IMR-90 (cell line): ENCODE measurements at regions not wholly inside any gene's neighbourhood (a gene's known extent, or its start where the extent isn't known, plus 50 kb on each side); places are given as distances from the start of the nearest gene placed in this dataset.

ENCODE experiments used
- ATAC-seq: fragments of 200-7000 bp; cut with Tn5 transposase; 2 replicates; pipeline ENCODE4 v1.9.1; 2020; ENCODE audit warnings: low read depth, mild to moderate bottlenecking, moderate library complexity
- BruUV-seq: library from RNA; stranded (reverse); fragments of 400-500 nt; replicated peaks from 2 replicates; lab custom pipeline; 2021; lab: Mats Ljungman, UMichigan
- CTCF ChIA-PET: fragments of 300-600 bp; formaldehyde crosslinking; extraction: SDS; loops from one replicate; lab custom pipeline; 2021; ENCODE audit warnings: antibody characterized with exemption; lab: Yijun Ruan, JAX
- POLR2A ChIA-PET: fragments of 300-600 bp; sonication (Branson Sonifier 250); formaldehyde crosslinking; loops from one replicate; lab custom pipeline; 2022; ENCODE audit warnings: antibody characterized with exemption; ENCODE audit not compliant: unreplicated experiment; lab: Charles Lee
- DNase-seq: peaks from one replicate; pipeline ENCODE4 v3.0.0; 2013
- H2AFZ ChIP-seq: replicated peaks from 2 replicates; pipeline ENCODE3; 2013; ENCODE audit warnings: low read length, mild to moderate bottlenecking; ENCODE audit not compliant: poor library complexity
- H2AK5ac ChIP-seq: 2 replicates; pipeline ENCODE4 v1.6.1; 2013; ENCODE audit warnings: low read depth, low read length, inconsistent platforms
- H2AK9ac ChIP-seq: replicated peaks from 2 replicates; pipeline ENCODE3; 2013; ENCODE audit warnings: mild to moderate bottlenecking, low read depth, low read length, moderate library complexity; ENCODE audit not compliant: poor library complexity
- H2BK120ac ChIP-seq: 2 replicates; pipeline ENCODE4 v1.6.1; 2013; ENCODE audit warnings: low read depth, low read length, inconsistent platforms
- H2BK15ac ChIP-seq: 3 replicates; pipeline ENCODE4 v1.6.1; 2013; ENCODE audit warnings: low read depth, low read length, inconsistent platforms
- H2BK20ac ChIP-seq: 2 replicates; pipeline ENCODE4 v1.6.1; 2013; ENCODE audit warnings: low read depth, mild to moderate bottlenecking, inconsistent platforms, low read length, moderate library complexity
- H2BK5ac ChIP-seq: 2 replicates; pipeline ENCODE4 v1.6.1; 2013; ENCODE audit warnings: mild to moderate bottlenecking, low read depth, low read length, inconsistent platforms; ENCODE audit not compliant: poor library complexity, severe bottlenecking
- H3K14ac ChIP-seq: replicated peaks from 2 replicates; pipeline ENCODE4 v1.6.1; 2013; ENCODE audit warnings: low read depth, low read length, inconsistent platforms
- H3K18ac ChIP-seq: 2 replicates; pipeline ENCODE4 v1.6.1; 2013; ENCODE audit warnings: low read depth, low read length, control low read depth
- H3K23ac ChIP-seq: 2 replicates; pipeline ENCODE4 v1.6.1; 2013; ENCODE audit warnings: low read depth, low read length, inconsistent platforms
- H3K27ac ChIP-seq: 2 replicates; pipeline ENCODE4 v1.5.1; 2013; ENCODE audit warnings: mild to moderate bottlenecking, control low read depth, low read length; ENCODE audit not compliant: insufficient read depth
- H3K27me3 ChIP-seq: 2 replicates; pipeline ENCODE4 v1.6.1; 2013; ENCODE audit warnings: low read length; ENCODE audit not compliant: control insufficient read depth, insufficient read depth
- H3K36me3 ChIP-seq: 2 replicates; pipeline ENCODE4 v1.6.1; 2013; ENCODE audit warnings: low read length, mixed read lengths; ENCODE audit not compliant: control insufficient read depth, insufficient read depth
- H3K4ac ChIP-seq: 2 replicates; pipeline ENCODE4 v1.6.1; 2013; ENCODE audit warnings: low read depth, low read length, inconsistent platforms
- H3K4me1 ChIP-seq: 2 replicates; pipeline ENCODE4 v1.6.1; 2013; ENCODE audit warnings: low read length, mixed read lengths; ENCODE audit not compliant: control insufficient read depth, insufficient read depth
- H3K4me2 ChIP-seq: 2 replicates; pipeline ENCODE4 v1.6.1; 2013; ENCODE audit warnings: low read depth, mild to moderate bottlenecking, control low read depth, low read length, moderate library complexity
- H3K4me3 ChIP-seq: 2 replicates; pipeline ENCODE4 v1.5.1; 2013; ENCODE audit warnings: low read depth, mild to moderate bottlenecking, control low read depth, low read length, moderate library complexity; ENCODE audit not compliant: insufficient read depth
- H3K56ac ChIP-seq: 2 replicates; pipeline ENCODE4 v1.6.1; 2013; ENCODE audit warnings: low read length, inconsistent platforms; ENCODE audit not compliant: insufficient read depth; ENCODE audit errors: extremely low read depth
- H3K79me1 ChIP-seq, 2 experiments: 2 replicates each; pipeline ENCODE4 v1.6.1; 2013; ENCODE audit warnings: low read length in 2 of 2, inconsistent platforms in 1 of 2, low read depth in 1 of 2
- H3K9ac ChIP-seq: 2 replicates; pipeline ENCODE4 v1.6.1; 2013; ENCODE audit warnings: low read depth, low read length, control low read depth
- H3K9me1 ChIP-seq: 2 replicates; pipeline ENCODE4 v1.6.1; 2013; ENCODE audit warnings: low read length, inconsistent platforms; ENCODE audit not compliant: insufficient read depth
- H3K9me3 ChIP-seq: 2 replicates; pipeline ENCODE4 v1.6.1; 2013; ENCODE audit warnings: low read length; ENCODE audit not compliant: control insufficient read depth, insufficient read depth
- H4K20me1 ChIP-seq: 2 replicates; pipeline ENCODE4 v1.6.1; 2013; ENCODE audit warnings: low read length, inconsistent platforms; ENCODE audit not compliant: insufficient read depth
- H4K5ac ChIP-seq: 2 replicates; pipeline ENCODE4 v1.6.1; 2013; ENCODE audit warnings: mild to moderate bottlenecking, low read depth, low read length, control low read depth
- H4K8ac ChIP-seq, 2 experiments: 2 replicates each; pipeline ENCODE4 v1.6.1; 2013; ENCODE audit warnings: low read depth in 2 of 2, low read length in 2 of 2, control low read depth in 1 of 2, inconsistent platforms in 1 of 2
- H4K91ac ChIP-seq: 2 replicates; pipeline ENCODE4 v1.6.1; 2013; ENCODE audit warnings: low read depth, low read length, inconsistent platforms; ENCODE audit not compliant: insufficient read depth
- BHLHE40 ChIP-seq: fragments of 150-350 bp; IDR thresholded peaks from 2 replicates; pipeline ENCODE4 v1.6.1; 2016; ENCODE audit warnings: mild to moderate bottlenecking, low read depth, low read length
- CEBPB ChIP-seq: IDR thresholded peaks from 2 replicates; pipeline ENCODE4 v1.6.1; 2012; ENCODE audit warnings: low read depth, low read length, improper control_type of control experiment
- FOS ChIP-seq: fragments of 150-350 bp; IDR thresholded peaks from 2 replicates; pipeline ENCODE4 v1.6.1; 2016; ENCODE audit warnings: low read depth, low read length
- MAFK ChIP-seq: IDR thresholded peaks from 2 replicates; pipeline ENCODE4 v1.6.1; 2012; ENCODE audit warnings: low read depth, low read length, improper control_type of control experiment
- NFE2L2 ChIP-seq: fragments of 150-350 bp; IDR thresholded peaks from 2 replicates; pipeline ENCODE4 v1.6.1; 2016; ENCODE audit warnings: low read depth, mild to moderate bottlenecking, low read length
- POLR2A ChIP-seq: IDR thresholded peaks from 2 replicates; pipeline ENCODE4 v1.6.1; 2012; ENCODE audit warnings: mild to moderate bottlenecking, low read depth, low read length
- RFX5 ChIP-seq: IDR thresholded peaks from 2 replicates; pipeline ENCODE4 v1.8.0; 2012; ENCODE audit warnings: low read depth, mild to moderate bottlenecking, low read length, moderate library complexity
- SMC3 ChIP-seq: fragments of 150-350 bp; IDR thresholded peaks from 2 replicates; pipeline ENCODE4 v1.6.1; 2016; ENCODE audit warnings: low read depth, mild to moderate bottlenecking, antibody characterized with exemption, low read length, moderate library complexity
- WGBS, 2 experiments: methylation state at CpG; one replicate each; pipeline versions ENCODE4 v1.1.5 to v1.1.7; 2013; ENCODE audit warnings: missing lambda C conversion rate in 2 of 2; ENCODE audit not compliant: insufficient read length in 1 of 2; ENCODE audit errors: extremely low coverage in 2 of 2; 5-methylcytosine and 5-hydroxymethylcytosine counted together
- dilution Hi-C: fragments of 300-500 bp; cut with HindIII; formaldehyde crosslinking; loops from one replicate; pipeline ENCODE4 v1.14.3; 2018; ENCODE audit warnings: low sequenced_read_pairs; ENCODE audit not compliant: unreplicated experiment
- in situ Hi-C: fragments of 300-500 bp; cut with MboI; formaldehyde crosslinking; loops from 3 replicates; pipeline ENCODE4 v1.14.3; 2019; ENCODE audit warnings: low sequenced_read_pairs, inconsistent platforms, mixed read lengths
- intact Hi-C: fragments of 100-400 bp; cut with micrococcal nuclease; formaldehyde crosslinking; loops from 2 replicates; pipeline ENCODE4 v1.10.0; 2022
- TF ChIP-seq, protein P1 (sequence below): fragments of 150-350 bp; IDR thresholded peaks from 2 replicates; pipeline ENCODE4 v1.6.1; 2016; ENCODE audit warnings: low read depth, mild to moderate bottlenecking, low read length, moderate library complexity, borderline replicate concordance

DNA sequence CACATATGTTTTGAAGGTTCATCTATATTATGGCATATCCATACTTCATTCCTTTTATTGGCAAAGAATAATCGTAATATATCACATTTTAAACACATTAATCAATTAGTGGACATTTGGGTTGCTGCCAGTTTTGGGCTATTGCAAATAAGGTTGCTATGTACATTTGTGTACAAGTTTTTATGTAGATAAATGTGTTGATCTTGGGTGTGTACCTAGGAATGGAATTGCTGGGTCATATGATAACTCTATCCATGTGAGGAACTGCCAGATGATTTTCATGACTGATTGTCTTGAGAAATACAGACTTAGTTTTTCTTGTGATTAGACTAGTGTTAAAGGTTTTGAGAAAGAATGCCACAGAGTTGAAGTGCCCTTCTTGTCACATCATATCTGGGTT is 99.2 kb upstream of the RAB40AL start:
- in situ Hi-C loops = no loop called here
- intact Hi-C loops = no loop called here
- ATAC-seq = no peak

More for the DNA sequence above, 99.2 kb upstream of the RAB40AL start:
- no peak overlapping the region for H2AK5ac ChIP-seq
- H3K14ac ChIP-seq = no peak overlapping the region
- no peak overlapping the region for H3K18ac ChIP-seq
- H2BK20ac ChIP-seq = no peak overlapping the region
- no peak overlapping the region for H4K8ac ChIP-seq
- no peak overlapping the region for H3K4ac ChIP-seq
- dilution Hi-C loops = no loop called here
- no peaks in the 10 kb centered on the region for H3K9me1 ChIP-seq
- H2AK9ac ChIP-seq = no peak overlapping the region
- no peaks in the 10 kb centered on the region for H3K4me1 ChIP-seq
- H2BK5ac ChIP-seq = no peak overlapping the region
- POLR2A ChIA-PET = interaction anchor here (0.6 kb wide), 1 partner anchor 931 kb away, joined by 3 read pairs; no protein-coding TSS in a partner anchor
- no peak overlapping the region for H2BK15ac ChIP-seq
- H2AFZ ChIP-seq = no peak overlapping the region
- BruUV-seq = no TSS peak
- H4K5ac ChIP-seq = no peak overlapping the region
- H3K36me3 ChIP-seq = no peaks in the 10 kb centered on the region
- no peak for TF ChIP-seq NFE2L2
- TF ChIP-seq RFX5 = no peak
- no peak for TF ChIP-seq MAFK
- TF ChIP-seq, protein P1, sequence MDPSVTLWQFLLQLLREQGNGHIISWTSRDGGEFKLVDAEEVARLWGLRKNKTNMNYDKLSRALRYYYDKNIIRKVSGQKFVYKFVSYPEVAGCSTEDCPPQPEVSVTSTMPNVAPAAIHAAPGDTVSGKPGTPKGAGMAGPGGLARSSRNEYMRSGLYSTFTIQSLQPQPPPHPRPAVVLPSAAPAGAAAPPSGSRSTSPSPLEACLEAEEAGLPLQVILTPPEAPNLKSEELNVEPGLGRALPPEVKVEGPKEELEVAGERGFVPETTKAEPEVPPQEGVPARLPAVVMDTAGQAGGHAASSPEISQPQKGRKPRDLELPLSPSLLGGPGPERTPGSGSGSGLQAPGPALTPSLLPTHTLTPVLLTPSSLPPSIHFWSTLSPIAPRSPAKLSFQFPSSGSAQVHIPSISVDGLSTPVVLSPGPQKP = no peak
- no peak for TF ChIP-seq SMC3
- TF ChIP-seq FOS = no peak
- TF ChIP-seq POLR2A = no peak
- no peak for TF ChIP-seq CEBPB
- TF ChIP-seq BHLHE40 = no peak
- no peak overlapping the region for H4K91ac ChIP-seq
- no peak overlapping the region for H2BK120ac ChIP-seq
- no peaks in the 10 kb centered on the region for H4K20me1 ChIP-seq
- H3K9ac ChIP-seq = no peak overlapping the region
- no peaks in the 10 kb centered on the region; the same call in 1 of the 2 replicates for H3K27me3 ChIP-seq
- no peak overlapping the region for H3K23ac ChIP-seq
- H3K56ac ChIP-seq = no peak overlapping the region
- no peak overlapping the region for H3K4me2 ChIP-seq
- H3K4me3 ChIP-seq = no peak overlapping the region
- H3K9me3 ChIP-seq = no peaks in the 10 kb centered on the region
- no CpG with 5 or more reads among the region's 1 CpG for WGBS, 2 experiments
- H3K79me1 ChIP-seq = no peaks in the 10 kb centered on the region
- H3K27ac ChIP-seq = no peak overlapping the region
- CTCF ChIA-PET = no interaction called here
- no peak for DNase-seq
